Left lung (tissue), 4 donors: ENCODE measurements at regions not wholly inside any gene's neighbourhood (a gene's known extent, or its start where the extent isn't known, plus 50 kb on each side); places are given as distances from the start of the nearest gene placed in this dataset.

Experiments
- ATAC-seq: fragments of 200-7000 bp; cut with Tn5 transposase; one replicate; pipeline ENCODE4 v1.9.1; 2020; ENCODE audit warnings: moderate library complexity
- DNase-seq, 4 donors: peaks; one replicate each; pipeline ENCODE4 v3.0.0-alpha.2; 2013 to 2020
- H3K27ac ChIP-seq, 2 donors: fragments of 200-600 bp; sonication (generic) in 1 of 2; one replicate each; pipeline versions ENCODE4 v1.5.0 to v1.8.0; 2020 to 2021
- H3K27me3 ChIP-seq, 2 donors: fragments of 200-600 bp; sonication (generic) in 1 of 2; one replicate each; pipeline versions ENCODE4 v1.5.0 to v1.8.0; 2020 to 2021
- H3K36me3 ChIP-seq, 2 donors: fragments of 200-600 bp; sonication (generic) in 1 of 2; one replicate each; pipeline versions ENCODE4 v1.5.0 to v1.8.0; 2020 to 2021
- H3K4me1 ChIP-seq, 2 donors: fragments of 200-600 bp; one replicate each; pipeline ENCODE4 v1.8.0; 2021
- H3K4me3 ChIP-seq, 2 donors: fragments of 200-600 bp; sonication (generic) in 1 of 2; one replicate each; pipeline versions ENCODE4 v1.5.0 to v1.8.0; 2020 to 2021; ENCODE audit warnings: mild to moderate bottlenecking in 1 of 2
- H3K9me3 ChIP-seq, 2 donors: fragments of 200-600 bp; sonication (generic) in 1 of 2; one replicate each; pipeline versions ENCODE4 v1.5.0 to v1.8.0; 2020 to 2021
- CTCF ChIP-seq, 2 donors: fragments of 200-600 bp; sonication (generic) in 1 of 2; IDR thresholded peaks; one replicate each; pipeline versions ENCODE4 v1.5.0 to v1.8.0; 2021; ENCODE audit warnings: antibody characterized with exemption in 2 of 2
- intact Hi-C, 2 donors: fragments of 100-400 bp; cut with DNase I; formaldehyde crosslinking; loops; one replicate each; pipeline versions ENCODE4 v1.11.2 to v1.14.2; 2022
- donor health status: DM: no; HTN: yes; CAD: no.
- donor health status: DM: no; HTN: no; CAD: no.

DNA sequence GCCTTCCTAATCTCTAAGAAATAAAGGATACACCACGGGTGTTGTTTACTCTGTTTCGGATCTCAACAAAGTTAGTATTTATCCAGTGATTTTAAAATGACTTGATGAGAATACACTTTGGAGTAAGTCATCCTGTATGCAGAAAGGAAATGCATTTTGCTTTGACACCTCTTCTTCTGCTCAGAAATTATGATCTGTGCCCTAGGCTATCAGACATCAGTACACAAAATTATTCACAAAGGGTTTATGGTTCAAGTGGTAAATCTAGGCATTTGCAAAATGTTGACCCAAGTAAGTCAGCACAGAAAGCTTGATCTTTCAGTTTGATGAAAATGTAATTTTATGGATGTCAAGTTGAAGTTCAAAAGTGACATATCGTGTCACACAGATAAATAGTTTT, 248.5 kb downstream of the ATP23 start:
- Histone ChIP-seq H3K9me3 (peaks cover 0 to 9% of the 10 kb centered on the region in 2 donors), H3K27ac (no peak overlapping the region), H3K27me3 (no peaks in the 10 kb centered on the region), H3K4me3 (no peak overlapping the region), H3K4me1 (no peaks in the 10 kb centered on the region), H3K36me3 (no peaks in the 10 kb centered on the region)
- DNase-seq (no peak), ATAC-seq (no peak)
- no peak for TF ChIP-seq CTCF (IDR thresholded peaks at IDR 0.05)
- intact Hi-C loops: no loop called here

DNA sequence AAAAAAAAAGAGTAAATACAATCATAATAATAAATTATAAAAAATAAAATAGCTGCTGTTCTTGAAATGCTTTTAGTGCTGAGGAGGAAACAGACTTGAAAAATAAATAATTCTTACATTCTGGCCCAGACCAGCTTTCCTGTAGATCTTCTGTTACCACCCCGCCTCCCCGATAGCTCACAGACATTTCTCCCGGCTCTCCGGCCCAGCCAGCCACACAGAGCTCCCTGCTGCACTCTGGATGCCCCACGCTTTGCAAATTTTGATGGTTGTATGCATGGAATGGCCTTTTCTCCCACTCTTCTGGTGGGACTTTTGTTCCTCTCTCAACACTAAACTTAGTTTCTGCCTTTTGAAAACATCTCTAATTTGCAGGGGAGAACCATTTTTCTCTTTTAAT, 249.3 kb downstream of the ATP23 start:
- no peak overlapping the region for H3K4me3 ChIP-seq
- H3K27me3 ChIP-seq: no peaks in the 10 kb centered on the region
- no peak for TF ChIP-seq CTCF (IDR thresholded peaks at IDR 0.05)
- no peak overlapping the region for H3K27ac ChIP-seq
- no peaks in the 10 kb centered on the region for H3K36me3 ChIP-seq
- no peak for ATAC-seq
- peak in 1 of 4 donors; percentile 50 for DNase-seq
- H3K4me1 ChIP-seq: no peaks in the 10 kb centered on the region
- intact Hi-C loops: no loop called here
- peaks cover 0 to 9% of the 10 kb centered on the region in 2 donors for H3K9me3 ChIP-seq

DNA sequence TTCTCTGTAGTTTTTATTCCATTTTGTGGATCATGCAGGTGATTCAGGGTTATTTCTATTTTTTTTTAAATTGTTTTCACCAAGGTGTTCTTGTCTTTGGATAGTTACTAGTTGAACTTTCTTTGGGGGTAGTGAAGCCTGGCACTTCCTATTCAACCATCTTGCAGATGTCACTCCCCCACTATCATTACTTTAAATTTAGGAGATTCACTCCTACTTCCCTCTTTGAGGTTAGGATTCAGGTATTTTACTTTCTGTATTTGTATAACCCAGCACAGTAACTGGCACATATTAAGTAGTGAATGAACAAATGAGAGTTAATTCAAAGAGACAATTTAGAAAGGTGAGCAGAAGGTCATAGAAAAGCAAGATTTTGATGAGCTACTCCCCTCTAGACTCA, 255.6 kb downstream of the ATP23 start:
- intact Hi-C loops: no loop called here
- Histone ChIP-seq H3K36me3 (no peaks in the 10 kb centered on the region), H3K9me3 (no peaks in the 10 kb centered on the region), H3K27ac (no peak overlapping the region), H3K4me3 (no peak overlapping the region), H3K4me1 (no peaks in the 10 kb centered on the region), H3K27me3 (no peaks in the 10 kb centered on the region)
- no peak for DNase-seq
- no peak for TF ChIP-seq CTCF (IDR thresholded peaks at IDR 0.05)
- no peak for ATAC-seq

- ATAC-seq (no peak), DNase-seq (no peak)
- Histone ChIP-seq H3K9me3 (no peaks in the 10 kb centered on the region), H3K36me3 (no peaks in the 10 kb centered on the region), H3K27ac (no peak overlapping the region), H3K4me1 (no peaks in the 10 kb centered on the region), H3K27me3 (no peaks in the 10 kb centered on the region), H3K4me3 (no peak overlapping the region)
- intact Hi-C loops: no loop called here
- TF ChIP-seq CTCF (IDR thresholded peaks at IDR 0.05): no peak
These were observed 261.8 kb downstream of the ATP23 start for GRCh38 chr12:58202933-58203718.

DNA sequence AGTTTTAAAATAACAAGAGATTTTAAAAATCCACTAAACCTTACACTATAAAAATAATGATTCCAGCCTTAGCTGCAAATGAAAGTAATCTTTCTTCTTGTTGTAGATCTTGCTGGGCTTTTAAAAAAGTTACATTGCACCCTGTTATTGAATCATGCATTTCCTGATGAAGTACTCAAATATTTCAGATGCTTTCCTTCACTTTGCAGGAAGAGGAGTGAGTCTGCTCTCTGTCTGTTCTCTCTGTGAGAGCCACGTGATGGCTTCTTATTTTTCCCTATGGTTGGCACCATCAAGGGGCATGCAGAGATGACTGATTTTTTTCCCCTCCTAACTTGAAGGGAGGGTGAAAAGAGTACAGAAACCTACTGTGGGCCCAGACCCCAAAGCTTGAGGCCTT, 262.7 kb downstream of the ATP23 start:
- H3K9me3 ChIP-seq: no peaks in the 10 kb centered on the region
- no peaks in the 10 kb centered on the region for H3K36me3 ChIP-seq
- H3K4me1 ChIP-seq: no peaks in the 10 kb centered on the region
- ATAC-seq (no peak), DNase-seq (no peak)
- intact Hi-C loops: no loop called here
- H3K27me3 ChIP-seq: no peaks in the 10 kb centered on the region
- H3K27ac ChIP-seq: no peak overlapping the region
- TF ChIP-seq CTCF (IDR thresholded peaks at IDR 0.05): no peak
- H3K4me3 ChIP-seq: no peak overlapping the region
